Nephron (organoid): ENCODE measurements at regions not wholly inside any gene's neighbourhood (a gene's known extent, or its start where the extent isn't known, plus 50 kb on each side); places are given as distances from the start of the nearest gene placed in this dataset.

Experiments used
- H3K27ac Mint-ChIP-seq, 3 experiments: 2 replicates each; pipeline ENCODE4 v1.8.0; 2020; ENCODE audit warnings: mixed read lengths in 3 of 3, mild to moderate bottlenecking in 2 of 3, moderate library complexity in 1 of 3
- H3K27me3 Mint-ChIP-seq: 2 replicates; pipeline ENCODE4 v1.8.0; 2021; ENCODE audit warnings: low read depth, mild to moderate bottlenecking, moderate library complexity, mixed read lengths
- H3K36me3 Mint-ChIP-seq: 2 replicates; pipeline ENCODE4 v1.8.0; 2020; ENCODE audit warnings: low read depth, mixed read lengths
- H3K4me1 Mint-ChIP-seq: 2 replicates; pipeline ENCODE4 v1.8.0; 2020; ENCODE audit warnings: mixed read lengths
- H3K4me3 Mint-ChIP-seq, 3 experiments: 2 replicates each; pipeline ENCODE4 v1.8.0; 2020; ENCODE audit warnings: mild to moderate bottlenecking in 3 of 3, mixed read lengths in 3 of 3, moderate library complexity in 2 of 3
- H3K9me3 Mint-ChIP-seq: 2 replicates; pipeline ENCODE4 v1.8.0; 2020; ENCODE audit warnings: mixed read lengths
- CTCF ChIP-seq, 3 experiments: fragments of 200-600 bp; sonication (generic); IDR thresholded peaks; one replicate each; pipeline ENCODE4 v1.5.0; 2021; ENCODE audit warnings: antibody characterized with exemption in 3 of 3; ENCODE audit not compliant: unreplicated experiment in 3 of 3

GRCh38 chr9:134535171-134535570 lies 106.4 kb upstream of the COL5A1 start:
- Mint-ChIP-seq H3K36me3 (no peaks in the 10 kb centered on the region), H3K9me3 (peaks cover 21% of the 10 kb centered on the region), H3K27ac (peak overlapping the region in 2 of 3 experiments; percentile 14 to 36), H3K4me3 (no peak overlapping the region), H3K4me1 (peaks cover 38% of the 10 kb centered on the region), H3K27me3 (peaks cover 9% of the 10 kb centered on the region)
- TF ChIP-seq CTCF (IDR thresholded peaks at IDR 0.05; ENCODE audit: unreplicated experiment in 3 of 3) = no peak

GRCh38 chr9:134536101-134536900 lies 105.3 kb upstream of the COL5A1 start:
- Mint-ChIP-seq H3K27me3 (peaks cover 9% of the 10 kb centered on the region), H3K27ac (peak overlapping the region in 1 of 3 experiments; percentile 65), H3K36me3 (no peaks in the 10 kb centered on the region), H3K4me3 (no peak overlapping the region), H3K4me1 (peaks cover 38% of the 10 kb centered on the region), H3K9me3 (peaks cover 10% of the 10 kb centered on the region)
- TF ChIP-seq CTCF (IDR thresholded peaks at IDR 0.05; ENCODE audit: unreplicated experiment in 3 of 3) = no peak

GRCh38 chr9:134536931-134537330 lies 104.7 kb upstream of the COL5A1 start:
- H3K9me3 Mint-ChIP-seq = peaks cover 6% of the 10 kb centered on the region
- H3K4me1 Mint-ChIP-seq = peaks cover 41% of the 10 kb centered on the region
- no peaks in the 10 kb centered on the region for H3K36me3 Mint-ChIP-seq
- no peak for TF ChIP-seq CTCF (IDR thresholded peaks at IDR 0.05; ENCODE audit: unreplicated experiment in 3 of 3)
- H3K27ac Mint-ChIP-seq = peak overlapping the region in 1 of 3 experiments; percentile 65
- H3K4me3 Mint-ChIP-seq = no peak overlapping the region
- peaks cover 9% of the 10 kb centered on the region for H3K27me3 Mint-ChIP-seq

- Mint-ChIP-seq H3K9me3 (peaks cover 5% of the 10 kb centered on the region), H3K27ac (peak overlapping the region; percentile 75 to 82 (median 81)), H3K27me3 (peaks cover 9% of the 10 kb centered on the region), H3K4me3 (peak overlapping the region in 1 of 3 experiments; percentile 19), H3K4me1 (peaks cover 47% of the 10 kb centered on the region), H3K36me3 (no peaks in the 10 kb centered on the region)
- no peak for TF ChIP-seq CTCF (IDR thresholded peaks at IDR 0.05; ENCODE audit: unreplicated experiment in 3 of 3)
Measured at GRCh38 chr9:134537951-134538641, 103.5 kb upstream of the COL5A1 start.

GRCh38 chr9:134538856-134539566 lies 102.6 kb upstream of the COL5A1 start:
- H3K27me3 Mint-ChIP-seq = peaks cover 8% of the 10 kb centered on the region
- H3K9me3 Mint-ChIP-seq = peaks cover 5% of the 10 kb centered on the region
- TF ChIP-seq CTCF (IDR thresholded peaks at IDR 0.05; ENCODE audit: unreplicated experiment in 3 of 3) = no peak
- H3K27ac Mint-ChIP-seq = peak overlapping the region; percentile 75 to 82 (median 81)
- H3K4me3 Mint-ChIP-seq = peak overlapping the region in 1 of 3 experiments; percentile 36
- no peaks in the 10 kb centered on the region for H3K36me3 Mint-ChIP-seq
- peaks cover 52% of the 10 kb centered on the region for H3K4me1 Mint-ChIP-seq
